Ishikawa (cell line): ENCODE measurements at regions not wholly inside any gene's neighbourhood (a gene's known extent, or its start where the extent isn't known, plus 50 kb on each side); places are given as distances from the start of the nearest gene placed in this dataset.

Source experiments
- CEBPB ChIP-seq: IDR thresholded peaks from 2 replicates; pipeline ENCODE4 v1.6.1; 2012
- CREB1 ChIP-seq: IDR thresholded peaks from 2 replicates; pipeline ENCODE4 v1.6.1; 2012; ENCODE audit warnings: low read depth
- EGR1 ChIP-seq: IDR thresholded peaks from 2 replicates; pipeline ENCODE4 v1.6.1; 2012
- EP300 ChIP-seq: IDR thresholded peaks from 2 replicates; pipeline ENCODE4 v1.6.1; 2012; ENCODE audit warnings: borderline replicate concordance
- FOXM1 ChIP-seq: IDR thresholded peaks from 2 replicates; pipeline ENCODE4 v1.6.1; 2012; ENCODE audit warnings: low read depth, borderline replicate concordance
- NFIC ChIP-seq: IDR thresholded peaks from 2 replicates; pipeline ENCODE4 v1.6.1; 2012
- RAD21 ChIP-seq: IDR thresholded peaks from 2 replicates; pipeline ENCODE4 v1.6.1; 2012; ENCODE audit warnings: low read depth
- TAF1 ChIP-seq: IDR thresholded peaks from 2 replicates; pipeline ENCODE4 v1.6.1; 2012; ENCODE audit warnings: low read depth, mild to moderate bottlenecking
- TCF12 ChIP-seq: IDR thresholded peaks from 2 replicates; pipeline ENCODE4 v1.6.1; 2012; ENCODE audit warnings: low read depth
- TEAD4 ChIP-seq: IDR thresholded peaks from 2 replicates; pipeline ENCODE4 v1.6.1; 2012
- YY1 ChIP-seq: IDR thresholded peaks from 2 replicates; pipeline ENCODE4 v1.6.1; 2012; ENCODE audit warnings: low read depth
- ZBTB7A ChIP-seq: IDR thresholded peaks from 2 replicates; pipeline ENCODE4 v1.6.1; 2012; ENCODE audit warnings: low read depth
- TF ChIP-seq, protein P1 (sequence below): IDR thresholded peaks from 2 replicates; pipeline ENCODE4 v1.6.1; 2012
- TF ChIP-seq, protein P2 (sequence below): IDR thresholded peaks from 2 replicates; pipeline ENCODE4 v1.6.1; 2012
- TF ChIP-seq, protein P3 (sequence below): IDR thresholded peaks from 2 replicates; pipeline ENCODE4 v1.6.1; 2012; ENCODE audit warnings: low read depth, mild to moderate bottlenecking

DNA sequence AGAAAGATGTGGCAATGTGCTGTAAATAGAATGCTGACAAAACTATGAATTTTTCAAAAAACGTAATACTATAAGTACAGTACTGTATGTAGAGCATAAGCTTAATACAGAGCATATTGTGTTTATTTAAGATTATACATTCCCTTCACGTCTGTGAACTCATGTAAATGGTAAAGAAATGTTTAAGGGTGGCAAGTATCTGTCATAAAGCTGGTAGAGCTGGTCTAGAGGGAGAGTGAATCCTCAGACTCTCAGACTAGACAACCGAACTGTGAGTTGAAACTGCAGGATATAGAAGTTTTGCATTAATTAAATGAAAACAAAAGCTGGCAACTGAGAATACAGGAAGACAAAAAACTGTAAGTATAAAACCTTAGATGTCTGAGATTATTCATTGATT lies 87.3 kb upstream of the ANXA1 start:
- TF ChIP-seq CREB1 (no peak), TAF1 (no peak), RAD21 (no peak), ZBTB7A (no peak), EP300 (no peak), TCF12 (no peak), YY1 (no peak), FOXM1 (no peak), NFIC (no peak)
- TF ChIP-seq, protein P1, sequence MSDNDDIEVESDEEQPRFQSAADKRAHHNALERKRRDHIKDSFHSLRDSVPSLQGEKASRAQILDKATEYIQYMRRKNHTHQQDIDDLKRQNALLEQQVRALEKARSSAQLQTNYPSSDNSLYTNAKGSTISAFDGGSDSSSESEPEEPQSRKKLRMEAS = no peak
- TF ChIP-seq, protein P2, sequence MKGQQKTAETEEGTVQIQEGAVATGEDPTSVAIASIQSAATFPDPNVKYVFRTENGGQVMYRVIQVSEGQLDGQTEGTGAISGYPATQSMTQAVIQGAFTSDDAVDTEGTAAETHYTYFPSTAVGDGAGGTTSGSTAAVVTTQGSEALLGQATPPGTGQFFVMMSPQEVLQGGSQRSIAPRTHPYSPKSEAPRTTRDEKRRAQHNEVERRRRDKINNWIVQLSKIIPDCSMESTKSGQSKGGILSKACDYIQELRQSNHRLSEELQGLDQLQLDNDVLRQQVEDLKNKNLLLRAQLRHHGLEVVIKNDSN = no peak
- TF ChIP-seq, protein P3, sequence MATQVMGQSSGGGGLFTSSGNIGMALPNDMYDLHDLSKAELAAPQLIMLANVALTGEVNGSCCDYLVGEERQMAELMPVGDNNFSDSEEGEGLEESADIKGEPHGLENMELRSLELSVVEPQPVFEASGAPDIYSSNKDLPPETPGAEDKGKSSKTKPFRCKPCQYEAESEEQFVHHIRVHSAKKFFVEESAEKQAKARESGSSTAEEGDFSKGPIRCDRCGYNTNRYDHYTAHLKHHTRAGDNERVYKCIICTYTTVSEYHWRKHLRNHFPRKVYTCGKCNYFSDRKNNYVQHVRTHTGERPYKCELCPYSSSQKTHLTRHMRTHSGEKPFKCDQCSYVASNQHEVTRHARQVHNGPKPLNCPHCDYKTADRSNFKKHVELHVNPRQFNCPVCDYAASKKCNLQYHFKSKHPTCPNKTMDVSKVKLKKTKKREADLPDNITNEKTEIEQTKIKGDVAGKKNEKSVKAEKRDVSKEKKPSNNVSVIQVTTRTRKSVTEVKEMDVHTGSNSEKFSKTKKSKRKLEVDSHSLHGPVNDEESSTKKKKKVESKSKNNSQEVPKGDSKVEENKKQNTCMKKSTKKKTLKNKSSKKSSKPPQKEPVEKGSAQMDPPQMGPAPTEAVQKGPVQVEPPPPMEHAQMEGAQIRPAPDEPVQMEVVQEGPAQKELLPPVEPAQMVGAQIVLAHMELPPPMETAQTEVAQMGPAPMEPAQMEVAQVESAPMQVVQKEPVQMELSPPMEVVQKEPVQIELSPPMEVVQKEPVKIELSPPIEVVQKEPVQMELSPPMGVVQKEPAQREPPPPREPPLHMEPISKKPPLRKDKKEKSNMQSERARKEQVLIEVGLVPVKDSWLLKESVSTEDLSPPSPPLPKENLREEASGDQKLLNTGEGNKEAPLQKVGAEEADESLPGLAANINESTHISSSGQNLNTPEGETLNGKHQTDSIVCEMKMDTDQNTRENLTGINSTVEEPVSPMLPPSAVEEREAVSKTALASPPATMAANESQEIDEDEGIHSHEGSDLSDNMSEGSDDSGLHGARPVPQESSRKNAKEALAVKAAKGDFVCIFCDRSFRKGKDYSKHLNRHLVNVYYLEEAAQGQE = no peak

DNA sequence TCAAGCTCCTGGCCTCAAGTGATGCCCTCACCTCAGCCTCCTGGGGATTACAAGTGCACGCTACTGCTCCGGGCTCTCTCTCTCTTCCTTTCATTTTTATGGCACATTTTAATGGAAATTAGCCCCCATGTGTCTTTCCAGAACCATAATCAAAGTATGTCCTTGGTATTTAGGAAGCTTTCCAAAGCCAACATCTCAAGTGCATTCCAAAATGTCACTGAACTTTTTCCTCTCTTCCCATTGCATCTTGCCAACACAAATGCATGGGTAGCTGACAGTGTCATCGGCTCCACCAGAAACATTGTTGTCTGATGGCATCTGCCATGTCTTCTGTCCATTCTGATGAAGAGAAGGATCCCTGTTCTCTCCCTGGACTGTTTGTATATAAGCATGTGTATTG lies 90.5 kb upstream of the ANXA1 start:
- no peak for TF ChIP-seq CREB1
- TF ChIP-seq FOXM1 = no peak
- TF ChIP-seq, protein P1 = no peak
- TF ChIP-seq EP300 = no peak
- TF ChIP-seq TEAD4 = no peak
- TF ChIP-seq CEBPB = no peak
- no peak for TF ChIP-seq ZBTB7A
- TF ChIP-seq TAF1 = no peak
- TF ChIP-seq, protein P3 = no peak
- no peak for TF ChIP-seq EGR1
- no peak for TF ChIP-seq TCF12
- no peak for TF ChIP-seq NFIC
- no peak for TF ChIP-seq RAD21
- TF ChIP-seq, protein P2 = no peak
- TF ChIP-seq YY1 = no peak

DNA sequence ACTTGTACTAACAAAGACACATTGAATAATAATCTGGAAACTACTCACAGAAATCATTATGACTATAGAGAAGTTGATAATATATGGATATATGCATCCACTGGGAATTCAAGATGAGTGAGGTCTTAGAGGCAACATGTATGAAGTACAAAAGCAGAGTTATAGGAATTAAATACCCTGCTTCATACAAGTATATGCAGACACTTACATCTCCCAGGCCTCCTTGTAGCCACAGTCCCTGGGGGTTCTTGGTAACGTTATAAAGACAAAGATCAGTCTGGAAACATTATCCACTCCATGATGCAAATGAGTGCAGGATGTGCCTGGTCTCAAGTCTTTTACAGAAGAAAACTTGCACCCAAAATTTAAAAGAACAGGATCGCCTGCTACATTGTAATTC lies 92.4 kb upstream of the ANXA1 start:
- TF ChIP-seq TAF1 = no peak
- no peak for TF ChIP-seq FOXM1

DNA sequence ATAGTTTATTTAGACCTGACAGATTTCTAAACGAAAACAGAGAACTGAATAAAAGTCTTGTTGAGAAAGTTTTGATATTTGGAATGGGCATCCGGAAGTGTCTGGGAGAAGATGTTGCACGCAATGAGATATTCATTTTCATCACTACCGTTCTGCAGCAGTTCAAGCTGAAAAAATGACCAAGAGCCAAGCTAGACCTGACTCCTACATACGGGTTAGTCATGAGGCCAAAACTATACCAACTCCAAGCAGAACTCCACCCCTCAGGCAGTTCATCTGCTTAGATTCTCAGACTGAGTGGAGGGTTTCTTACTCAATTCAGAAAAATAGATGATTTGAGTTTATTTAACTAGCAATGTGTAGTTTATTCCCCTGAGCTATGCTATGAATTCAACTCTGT lies 95.4 kb upstream of the ANXA1 start:
- TF ChIP-seq, protein P3 = no peak
- TF ChIP-seq YY1 = no peak
- no peak for TF ChIP-seq TCF12
- TF ChIP-seq CEBPB = no peak
- TF ChIP-seq, protein P1 = no peak
- no peak for TF ChIP-seq ZBTB7A
- no peak for TF ChIP-seq TAF1
- TF ChIP-seq EP300 = no peak
- TF ChIP-seq FOXM1 = no peak
- no peak for TF ChIP-seq RAD21
- TF ChIP-seq TEAD4 = no peak
- no peak for TF ChIP-seq NFIC
- no peak for TF ChIP-seq CREB1
- TF ChIP-seq, protein P2 = no peak
- TF ChIP-seq EGR1 = no peak
